ENCODE measurements at regions not wholly inside any gene's neighbourhood (a gene's known extent, or its start where the extent isn't known, plus 50 kb on each side); places are given as distances from the start of the nearest gene placed in this dataset.

DNA sequence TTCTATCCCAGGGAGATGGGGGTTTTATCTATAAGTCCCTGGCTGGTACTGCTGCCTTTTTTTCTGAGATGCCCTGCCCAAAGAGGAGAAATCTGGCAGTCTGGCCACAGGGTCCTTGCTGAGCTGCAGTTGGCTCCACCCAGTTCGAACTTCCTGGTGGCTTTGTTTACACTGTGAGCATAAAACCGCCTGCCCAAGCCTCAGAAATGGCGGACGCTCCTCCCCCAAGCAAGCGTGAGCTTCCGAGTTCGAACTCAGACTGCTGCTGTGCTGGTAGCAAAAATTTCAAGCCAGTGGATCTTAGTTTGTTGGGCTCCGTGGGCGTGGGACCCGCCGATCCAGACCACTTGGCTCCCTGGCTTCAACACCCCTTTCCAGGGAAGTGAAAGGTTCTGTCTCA is 126.8 kb upstream of the SUCLG2 start:
- TF ChIP-seq, protein P1, sequence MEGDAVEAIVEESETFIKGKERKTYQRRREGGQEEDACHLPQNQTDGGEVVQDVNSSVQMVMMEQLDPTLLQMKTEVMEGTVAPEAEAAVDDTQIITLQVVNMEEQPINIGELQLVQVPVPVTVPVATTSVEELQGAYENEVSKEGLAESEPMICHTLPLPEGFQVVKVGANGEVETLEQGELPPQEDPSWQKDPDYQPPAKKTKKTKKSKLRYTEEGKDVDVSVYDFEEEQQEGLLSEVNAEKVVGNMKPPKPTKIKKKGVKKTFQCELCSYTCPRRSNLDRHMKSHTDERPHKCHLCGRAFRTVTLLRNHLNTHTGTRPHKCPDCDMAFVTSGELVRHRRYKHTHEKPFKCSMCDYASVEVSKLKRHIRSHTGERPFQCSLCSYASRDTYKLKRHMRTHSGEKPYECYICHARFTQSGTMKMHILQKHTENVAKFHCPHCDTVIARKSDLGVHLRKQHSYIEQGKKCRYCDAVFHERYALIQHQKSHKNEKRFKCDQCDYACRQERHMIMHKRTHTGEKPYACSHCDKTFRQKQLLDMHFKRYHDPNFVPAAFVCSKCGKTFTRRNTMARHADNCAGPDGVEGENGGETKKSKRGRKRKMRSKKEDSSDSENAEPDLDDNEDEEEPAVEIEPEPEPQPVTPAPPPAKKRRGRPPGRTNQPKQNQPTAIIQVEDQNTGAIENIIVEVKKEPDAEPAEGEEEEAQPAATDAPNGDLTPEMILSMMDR (IDR thresholded peaks at IDR 0.05): no peak
- no peak for TF ChIP-seq POLR2A (IDR thresholded peaks at IDR 0.05)

Data from ovary (tissue), 3 donors.